Left ventricle myocardium inferior (tissue), 1 donor: ENCODE measurements at regions not wholly inside any gene's neighbourhood (a gene's known extent, or its start where the extent isn't known, plus 50 kb on each side); places are given as distances from the start of the nearest gene placed in this dataset.

Source experiments
- DNase-seq: peaks from one replicate; pipeline ENCODE4 v3.0.0-alpha.2; 2020
- H3K27ac ChIP-seq: fragments of 200-600 bp; replicated peaks from 2 replicates; pipeline ENCODE4 v1.8.0; 2021
- H3K27me3 ChIP-seq: fragments of 200-600 bp; 2 replicates; pipeline ENCODE4 v1.8.0; 2021; ENCODE audit warnings: low read depth
- H3K36me3 ChIP-seq: fragments of 200-600 bp; 2 replicates; pipeline ENCODE4 v1.8.0; 2021
- H3K4me1 ChIP-seq: fragments of 200-600 bp; 2 replicates; pipeline ENCODE4 v1.8.0; 2021
- H3K4me3 ChIP-seq: fragments of 200-600 bp; 2 replicates; pipeline ENCODE4 v1.8.0; 2021; ENCODE audit warnings: mild to moderate bottlenecking, moderate library complexity
- H3K9me3 ChIP-seq: fragments of 200-600 bp; replicated peaks from 2 replicates; pipeline ENCODE4 v1.8.0; 2021
- CTCF ChIP-seq: fragments of 200-600 bp; IDR thresholded peaks from 2 replicates; pipeline ENCODE4 v1.8.0; 2021; ENCODE audit warnings: antibody characterized with exemption, mild to moderate bottlenecking, borderline replicate concordance
- intact Hi-C: fragments of 100-400 bp; cut with micrococcal nuclease; formaldehyde crosslinking; loops from one replicate; pipeline ENCODE4 v1.11.0; 2022
- donor health status: DM: no; HTN: yes; CAD: no; lungs with severe emphysema.

GRCh38 chr9:10700291-10700690, 87.5 kb upstream of the PTPRD start:
- TF ChIP-seq CTCF: no peak
- H3K4me3 ChIP-seq: no peak overlapping the region
- peaks cover 4% of the 10 kb centered on the region for H3K9me3 ChIP-seq
- H3K27ac ChIP-seq: no peak overlapping the region
- H3K4me1 ChIP-seq: no peaks in the 10 kb centered on the region
- intact Hi-C loops: no loop called here
- no peaks in the 10 kb centered on the region for H3K27me3 ChIP-seq
- H3K36me3 ChIP-seq: no peaks in the 10 kb centered on the region
- no peak for DNase-seq

GRCh38 chr9:10700915-10701314, 88.1 kb upstream of the PTPRD start:
- intact Hi-C loops: no loop called here
- DNase-seq: no peak
- no peak overlapping the region for H3K27ac ChIP-seq
- peaks cover 4% of the 10 kb centered on the region for H3K9me3 ChIP-seq
- no peaks in the 10 kb centered on the region for H3K36me3 ChIP-seq
- no peak overlapping the region for H3K4me3 ChIP-seq
- H3K4me1 ChIP-seq: no peaks in the 10 kb centered on the region
- TF ChIP-seq CTCF: no peak
- H3K27me3 ChIP-seq: no peaks in the 10 kb centered on the region

- Histone ChIP-seq H3K4me3 (no peak overlapping the region), H3K9me3 (peaks cover 4% of the 10 kb centered on the region), H3K27ac (no peak overlapping the region), H3K36me3 (no peaks in the 10 kb centered on the region), H3K27me3 (no peaks in the 10 kb centered on the region), H3K4me1 (no peaks in the 10 kb centered on the region)
- intact Hi-C loops: no loop called here
- TF ChIP-seq CTCF: no peak
- DNase-seq: no peak
Measured at GRCh38 chr9:10701906-10702305, 89.1 kb upstream of the PTPRD start.

GRCh38 chr9:10703139-10703538, 90.3 kb upstream of the PTPRD start:
- Histone ChIP-seq H3K36me3 (no peaks in the 10 kb centered on the region), H3K27me3 (no peaks in the 10 kb centered on the region), H3K4me1 (no peaks in the 10 kb centered on the region), H3K9me3 (peaks cover 6% of the 10 kb centered on the region), H3K27ac (no peak overlapping the region), H3K4me3 (no peak overlapping the region)
- TF ChIP-seq CTCF: no peak
- DNase-seq: no peak
- intact Hi-C loops: no loop called here

GRCh38 chr9:10704720-10705119, 91.9 kb upstream of the PTPRD start:
- H3K4me3 ChIP-seq: no peak overlapping the region
- TF ChIP-seq CTCF: no peak
- H3K27me3 ChIP-seq: no peaks in the 10 kb centered on the region
- peaks cover 8% of the 10 kb centered on the region for H3K9me3 ChIP-seq
- intact Hi-C loops: no loop called here
- H3K27ac ChIP-seq: no peak overlapping the region
- H3K36me3 ChIP-seq: no peaks in the 10 kb centered on the region
- no peak for DNase-seq
- H3K4me1 ChIP-seq: no peaks in the 10 kb centered on the region

GRCh38 chr9:10705383-10705782, 92.6 kb upstream of the PTPRD start:
- H3K36me3 ChIP-seq: no peaks in the 10 kb centered on the region
- H3K4me3 ChIP-seq: no peak overlapping the region
- no peaks in the 10 kb centered on the region for H3K27me3 ChIP-seq
- DNase-seq: no peak
- no peaks in the 10 kb centered on the region for H3K4me1 ChIP-seq
- H3K27ac ChIP-seq: no peak overlapping the region
- peaks cover 8% of the 10 kb centered on the region for H3K9me3 ChIP-seq
- intact Hi-C loops: no loop called here
- no peak for TF ChIP-seq CTCF
